Activated gamma-delta T cell (primary cell): ENCODE measurements at regions not wholly inside any gene's neighbourhood (a gene's known extent, or its start where the extent isn't known, plus 50 kb on each side); places are given as distances from the start of the nearest gene placed in this dataset.

Experiments used
- DNase-seq: peaks from one replicate; lab custom pipeline; 2025; lab: John Stamatoyannopoulos, UW

GRCh38 chr20:50258790-50259483 is 68.3 kb downstream of the CEBPB start:
- no peak for DNase-seq

GRCh38 chr20:50259705-50260478 is 69.3 kb downstream of the CEBPB start:
- DNase-seq = no peak

- no peak for DNase-seq
Observed at GRCh38 chr20:50260479-50261221, 70.0 kb downstream of the CEBPB start.

GRCh38 chr20:50261471-50262212 is 71.0 kb downstream of the CEBPB start:
- DNase-seq = no peak

GRCh38 chr20:50263831-50264230 is 73.2 kb downstream of the CEBPB start:
- no peak for DNase-seq

GRCh38 chr20:50264534-50265145 is 74.0 kb downstream of the CEBPB start:
- no peak for DNase-seq

GRCh38 chr20:50265245-50265946 is 74.8 kb downstream of the CEBPB start:
- DNase-seq = no peak

GRCh38 chr20:50266293-50267040 is 75.8 kb downstream of the CEBPB start:
- DNase-seq = no peak

- no peak for DNase-seq
Observed at GRCh38 chr20:50267041-50267865, 76.6 kb downstream of the CEBPB start.

- no peak for DNase-seq
Observed at GRCh38 chr20:50267866-50268219, 77.2 kb downstream of the CEBPB start.

GRCh38 chr20:50269091-50270033 is 78.7 kb downstream of the CEBPB start:
- DNase-seq = no peak

- DNase-seq = no peak
Observed at GRCh38 chr20:50270034-50270395, 79.4 kb downstream of the CEBPB start.

GRCh38 chr20:50270569-50270968 is 79.9 kb downstream of the CEBPB start:
- DNase-seq = no peak

GRCh38 chr20:50271176-50271575 is 80.5 kb downstream of the CEBPB start:
- DNase-seq = no peak

GRCh38 chr20:50271612-50272011 is 81.0 kb downstream of the CEBPB start:
- no peak for DNase-seq

- no peak for DNase-seq
Observed at GRCh38 chr20:50272030-50272723, 81.5 kb downstream of the CEBPB start.

GRCh38 chr20:50272724-50273446 is 82.3 kb downstream of the CEBPB start:
- DNase-seq = no peak
